ENCODE measurements at regions not wholly inside any gene's neighbourhood (a gene's known extent, or its start where the extent isn't known, plus 50 kb on each side); places are given as distances from the start of the nearest gene placed in this dataset.

- no peak overlapping the region for H3K18ac ChIP-seq (ENCODE audit: insufficient read length, low read depth, low read length)
- H2BK20ac ChIP-seq (ENCODE audit: low read depth, low read length, poor library complexity, severe bottlenecking): no peak overlapping the region
- H2BK12ac ChIP-seq (ENCODE audit: insufficient read length, low read depth, low read length): no peak overlapping the region
- H3K4me2 ChIP-seq (ENCODE audit: insufficient read depth, insufficient read length, low read length): no peak overlapping the region
- no peaks in the 10 kb centered on the region; the same call in 1 of the 2 replicates for H3K27me3 ChIP-seq (ENCODE audit: insufficient read depth, low read length)
- no peaks in the 10 kb centered on the region for H3K79me2 ChIP-seq (ENCODE audit: insufficient read depth, low read length)
- H2BK120ac ChIP-seq (ENCODE audit: low read depth, low read length, poor library complexity, severe bottlenecking): no peak overlapping the region
- DNase-seq: no peak
- no peak overlapping the region for H3T11ph ChIP-seq (ENCODE audit: low read length)
- Mint-ChIP-seq H3K9me3 (peaks cover 3 to 4% of the 10 kb centered on the region in 2 experiments; a peak in 2 of 5 replicates), H3K4me3 (no peak overlapping the region), H3K27me3 (ENCODE audit: low read depth) (peaks cover 3% of the 10 kb centered on the region; the same call in 1 of the 2 replicates), H3K36me3 (ENCODE audit: insufficient read depth in 1 of 3, low read depth in 3 of 3) (no peaks in the 10 kb centered on the region), H3K4me1 (no peaks in the 10 kb centered on the region), H3K27ac (no peak overlapping the region; a peak in 1 of 7 replicates)
- H3K9me3 ChIP-seq (ENCODE audit: control insufficient read depth, low read depth, low read length): no peaks in the 10 kb centered on the region
- H3K4me1 ChIP-seq (ENCODE audit: insufficient read depth, low read length): no peaks in the 10 kb centered on the region
- no peak overlapping the region for H4K5ac ChIP-seq (ENCODE audit: insufficient read length, low read depth, low read length)
- no peak overlapping the region for H2AK5ac ChIP-seq (ENCODE audit: insufficient read length, low read length)
- H3K14ac ChIP-seq (ENCODE audit: insufficient read depth, low read length): no peak overlapping the region
- H2AFZ ChIP-seq (ENCODE audit: low read length): no peak overlapping the region
- WGBS (ENCODE audit: extremely low coverage, insufficient read length, low lambda C conversion rate): no CpG with 5 or more reads among the region's 4 CpGs
- TF ChIP-seq CTCF (conservative IDR thresholded peaks at IDR 0.05): no peak
- H3K79me1 ChIP-seq (ENCODE audit: insufficient read depth, low read depth, low read length, poor library complexity, severe bottlenecking): no peaks in the 10 kb centered on the region
- no peak overlapping the region for H2BK15ac ChIP-seq (ENCODE audit: low read depth, low read length)
- no peaks in the 10 kb centered on the region for H3K23me2 ChIP-seq (ENCODE audit: insufficient read length, low read depth, low read length, poor library complexity, severe bottlenecking)
- no peak overlapping the region for H3K4ac ChIP-seq (ENCODE audit: low read depth, low read length)
- H4K20me1 ChIP-seq (ENCODE audit: control insufficient read depth, insufficient read depth, insufficient read length): no peaks in the 10 kb centered on the region
- H2BK5ac ChIP-seq (ENCODE audit: insufficient read length, low read length): no peak overlapping the region
- H4K91ac ChIP-seq (ENCODE audit: insufficient read length, low read depth, low read length): no peak overlapping the region
- no peak overlapping the region for H3K27ac ChIP-seq (ENCODE audit: insufficient read length, low read depth, low read length)
- H3K23ac ChIP-seq (ENCODE audit: insufficient read length, low read depth, low read length): no peak overlapping the region
- no peak overlapping the region for H3K9ac ChIP-seq (ENCODE audit: extremely low read depth, insufficient read length, low read length)
- H4K8ac ChIP-seq (replicated peaks; ENCODE audit: insufficient read length, low read depth, low read length): no peak overlapping the region
- H3K56ac ChIP-seq (ENCODE audit: insufficient read length, low read depth, low read length): no peak overlapping the region
Measured at GRCh38 chr10:130427216-130427722, 291.1 kb downstream of the GLRX3 start.

Measured in H9 (cell line).